Subcutaneous abdominal adipose tissue (tissue), 5 donors: ENCODE measurements at regions not wholly inside any gene's neighbourhood (a gene's known extent, or its start where the extent isn't known, plus 50 kb on each side); places are given as distances from the start of the nearest gene placed in this dataset.

Source experiments
- H3K27ac ChIP-seq: one replicate; pipeline ENCODE4 v1.7.0; 2013; ENCODE audit warnings: low read depth, mild to moderate bottlenecking, inconsistent platforms, low read length, moderate library complexity
- H3K27me3 ChIP-seq, 5 donors: one replicate each; pipeline ENCODE4 v1.7.0; 2013; ENCODE audit warnings: low read length in 5 of 5, inconsistent platforms in 1 of 5; ENCODE audit not compliant: control insufficient read depth in 5 of 5, insufficient read depth in 4 of 5
- H3K36me3 ChIP-seq, 5 donors: one replicate each; pipeline ENCODE4 v1.7.0; 2013; ENCODE audit warnings: low read length in 5 of 5; ENCODE audit not compliant: control insufficient read depth in 5 of 5, insufficient read depth in 5 of 5
- H3K4me1 ChIP-seq, 5 donors: one replicate each; pipeline ENCODE4 v1.7.0; 2013; ENCODE audit warnings: low read length in 5 of 5, mild to moderate bottlenecking in 3 of 5, moderate library complexity in 1 of 5; ENCODE audit not compliant: control insufficient read depth in 5 of 5, insufficient read depth in 5 of 5
- H3K4me3 ChIP-seq, 5 donors: one replicate each; pipeline ENCODE4 v1.7.0; 2013; ENCODE audit warnings: low read length in 5 of 5, low read depth in 1 of 5
- H3K9ac ChIP-seq, 5 donors: one replicate each; pipeline ENCODE4 v1.7.0; 2013; ENCODE audit warnings: low read length in 5 of 5, mild to moderate bottlenecking in 4 of 5, moderate library complexity in 3 of 5
- H3K9me3 ChIP-seq, 5 donors: one replicate each; pipeline ENCODE4 v1.7.0; 2013; ENCODE audit warnings: low read length in 5 of 5; ENCODE audit not compliant: control insufficient read depth in 5 of 5
- donor health status: healthy.
- donor health status: healthy.
- donor health status: healthy.
- donor health status: healthy.
- donor health status: healthy.

- Histone ChIP-seq H3K27me3 (peaks cover 3 to 12% (median 8%) of the 10 kb centered on the region in 5 donors), H3K9ac (no peak overlapping the region), H3K36me3 (no peaks in the 10 kb centered on the region), H3K9me3 (peaks cover 10 to 36% (median 19%) of the 10 kb centered on the region in 5 donors), H3K4me3 (no peak overlapping the region), H3K27ac (no peak overlapping the region), H3K4me1 (no peaks in the 10 kb centered on the region)
These were observed 295.3 kb downstream of the PTPRU start for GRCh38 chr1:29531596-29531995.

- no peak overlapping the region for H3K4me3 ChIP-seq
- H3K9me3 ChIP-seq = peaks cover 10 to 36% (median 19%) of the 10 kb centered on the region in 5 donors
- no peak overlapping the region for H3K27ac ChIP-seq
- no peaks in the 10 kb centered on the region for H3K36me3 ChIP-seq
- H3K27me3 ChIP-seq = peaks cover 3 to 12% (median 8%) of the 10 kb centered on the region in 5 donors
- no peak overlapping the region for H3K9ac ChIP-seq
- H3K4me1 ChIP-seq = no peaks in the 10 kb centered on the region
These were observed 293.5 kb downstream of the PTPRU start for GRCh38 chr1:29529677-29530278.

GRCh38 chr1:29527314-29528004 is 291.1 kb downstream of the PTPRU start:
- H3K9me3 ChIP-seq = peaks cover 8 to 27% (median 13%) of the 10 kb centered on the region in 5 donors
- no peaks in the 10 kb centered on the region for H3K4me1 ChIP-seq
- H3K27me3 ChIP-seq = peaks cover 3 to 23% (median 10%) of the 10 kb centered on the region in 5 donors
- no peak overlapping the region for H3K9ac ChIP-seq
- H3K4me3 ChIP-seq = no peak overlapping the region
- H3K27ac ChIP-seq = no peak overlapping the region
- H3K36me3 ChIP-seq = no peaks in the 10 kb centered on the region

GRCh38 chr1:29525941-29526340 is 289.6 kb downstream of the PTPRU start:
- H3K4me3 ChIP-seq = no peak overlapping the region
- H3K36me3 ChIP-seq = no peaks in the 10 kb centered on the region
- peaks cover 5 to 20% (median 12%) of the 10 kb centered on the region in 5 donors for H3K9me3 ChIP-seq
- H3K27ac ChIP-seq = no peak overlapping the region
- H3K9ac ChIP-seq = no peak overlapping the region
- H3K27me3 ChIP-seq = peaks cover 3 to 33% (median 18%) of the 10 kb centered on the region in 5 donors
- H3K4me1 ChIP-seq = no peaks in the 10 kb centered on the region

GRCh38 chr1:29524285-29525065 is 288.2 kb downstream of the PTPRU start:
- no peaks in the 10 kb centered on the region for H3K36me3 ChIP-seq
- H3K4me3 ChIP-seq = no peak overlapping the region
- H3K4me1 ChIP-seq = no peaks in the 10 kb centered on the region
- H3K27me3 ChIP-seq = peaks cover 14 to 33% (median 29%) of the 10 kb centered on the region in 5 donors
- no peak overlapping the region for H3K9ac ChIP-seq
- H3K27ac ChIP-seq = no peak overlapping the region
- H3K9me3 ChIP-seq = peaks cover 0 to 10% (median 8%) of the 10 kb centered on the region in 5 donors

- H3K9ac ChIP-seq = no peak overlapping the region
- no peaks in the 10 kb centered on the region for H3K4me1 ChIP-seq
- H3K27ac ChIP-seq = no peak overlapping the region
- H3K4me3 ChIP-seq = no peak overlapping the region
- no peaks in the 10 kb centered on the region for H3K36me3 ChIP-seq
- peaks cover 0 to 4% (median 2%) of the 10 kb centered on the region in 5 donors for H3K9me3 ChIP-seq
- peaks cover 16 to 33% (median 31%) of the 10 kb centered on the region in 5 donors for H3K27me3 ChIP-seq
These were observed 287.3 kb downstream of the PTPRU start for GRCh38 chr1:29523576-29523975.

GRCh38 chr1:29523136-29523535 is 286.8 kb downstream of the PTPRU start:
- H3K4me1 ChIP-seq = no peaks in the 10 kb centered on the region
- H3K36me3 ChIP-seq = no peaks in the 10 kb centered on the region
- no peak overlapping the region for H3K27ac ChIP-seq
- H3K4me3 ChIP-seq = no peak overlapping the region
- H3K9ac ChIP-seq = no peak overlapping the region
- H3K9me3 ChIP-seq = peaks cover 0 to 3% (median 2%) of the 10 kb centered on the region in 5 donors
- H3K27me3 ChIP-seq = peaks cover 16 to 32% (median 31%) of the 10 kb centered on the region in 5 donors

GRCh38 chr1:29521811-29522580 is 285.7 kb downstream of the PTPRU start:
- H3K36me3 ChIP-seq = no peaks in the 10 kb centered on the region
- H3K27ac ChIP-seq = no peak overlapping the region
- no peak overlapping the region for H3K4me3 ChIP-seq
- H3K27me3 ChIP-seq = peaks cover 16 to 26% (median 23%) of the 10 kb centered on the region in 5 donors
- no peaks in the 10 kb centered on the region for H3K9me3 ChIP-seq
- H3K4me1 ChIP-seq = no peaks in the 10 kb centered on the region
- H3K9ac ChIP-seq = no peak overlapping the region

GRCh38 chr1:29521438-29521715 is 285.1 kb downstream of the PTPRU start:
- Histone ChIP-seq H3K4me1 (no peaks in the 10 kb centered on the region), H3K4me3 (no peak overlapping the region), H3K27me3 (peaks cover 16 to 26% (median 23%) of the 10 kb centered on the region in 5 donors), H3K9me3 (no peaks in the 10 kb centered on the region), H3K27ac (no peak overlapping the region), H3K36me3 (no peaks in the 10 kb centered on the region), H3K9ac (no peak overlapping the region)
